Neural progenitor cell (in vitro differentiated cells): ENCODE measurements at regions not wholly inside any gene's neighbourhood (a gene's known extent, or its start where the extent isn't known, plus 50 kb on each side); places are given as distances from the start of the nearest gene placed in this dataset.

Source experiments
- EZH2 ChIP-seq: fragments of 200-600 bp; sonication (generic); IDR thresholded peaks from 2 replicates; pipeline ENCODE4 v1.6.1; 2017; ENCODE audit warnings: antibody characterized with exemption, mild to moderate bottlenecking, moderate library complexity
- TF ChIP-seq, protein P1 (sequence below): fragments of 200-600 bp; sonication (generic); IDR thresholded peaks from 2 replicates; pipeline ENCODE4 v1.5.1; 2017; ENCODE audit warnings: antibody characterized with exemption, mild to moderate bottlenecking

GRCh38 chr10:78866731-78867554, 201.8 kb upstream of the ZMIZ1 start:
- TF ChIP-seq, protein P1, sequence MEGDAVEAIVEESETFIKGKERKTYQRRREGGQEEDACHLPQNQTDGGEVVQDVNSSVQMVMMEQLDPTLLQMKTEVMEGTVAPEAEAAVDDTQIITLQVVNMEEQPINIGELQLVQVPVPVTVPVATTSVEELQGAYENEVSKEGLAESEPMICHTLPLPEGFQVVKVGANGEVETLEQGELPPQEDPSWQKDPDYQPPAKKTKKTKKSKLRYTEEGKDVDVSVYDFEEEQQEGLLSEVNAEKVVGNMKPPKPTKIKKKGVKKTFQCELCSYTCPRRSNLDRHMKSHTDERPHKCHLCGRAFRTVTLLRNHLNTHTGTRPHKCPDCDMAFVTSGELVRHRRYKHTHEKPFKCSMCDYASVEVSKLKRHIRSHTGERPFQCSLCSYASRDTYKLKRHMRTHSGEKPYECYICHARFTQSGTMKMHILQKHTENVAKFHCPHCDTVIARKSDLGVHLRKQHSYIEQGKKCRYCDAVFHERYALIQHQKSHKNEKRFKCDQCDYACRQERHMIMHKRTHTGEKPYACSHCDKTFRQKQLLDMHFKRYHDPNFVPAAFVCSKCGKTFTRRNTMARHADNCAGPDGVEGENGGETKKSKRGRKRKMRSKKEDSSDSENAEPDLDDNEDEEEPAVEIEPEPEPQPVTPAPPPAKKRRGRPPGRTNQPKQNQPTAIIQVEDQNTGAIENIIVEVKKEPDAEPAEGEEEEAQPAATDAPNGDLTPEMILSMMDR, result no peak
- TF ChIP-seq EZH2, result no peak
